ENCODE measurements at regions not wholly inside any gene's neighbourhood (a gene's known extent, or its start where the extent isn't known, plus 50 kb on each side); places are given as distances from the start of the nearest gene placed in this dataset.

GRCh38 chr18:25425024-25425423, 73.1 kb upstream of the ZNF521 start (continued):
- TF ChIP-seq ZFX (IDR thresholded peaks at IDR 0.05) (no peak), SIN3A (IDR thresholded peaks at IDR 0.05; ENCODE audit: low read depth) (no peak)
- TF ChIP-seq, protein P1, sequence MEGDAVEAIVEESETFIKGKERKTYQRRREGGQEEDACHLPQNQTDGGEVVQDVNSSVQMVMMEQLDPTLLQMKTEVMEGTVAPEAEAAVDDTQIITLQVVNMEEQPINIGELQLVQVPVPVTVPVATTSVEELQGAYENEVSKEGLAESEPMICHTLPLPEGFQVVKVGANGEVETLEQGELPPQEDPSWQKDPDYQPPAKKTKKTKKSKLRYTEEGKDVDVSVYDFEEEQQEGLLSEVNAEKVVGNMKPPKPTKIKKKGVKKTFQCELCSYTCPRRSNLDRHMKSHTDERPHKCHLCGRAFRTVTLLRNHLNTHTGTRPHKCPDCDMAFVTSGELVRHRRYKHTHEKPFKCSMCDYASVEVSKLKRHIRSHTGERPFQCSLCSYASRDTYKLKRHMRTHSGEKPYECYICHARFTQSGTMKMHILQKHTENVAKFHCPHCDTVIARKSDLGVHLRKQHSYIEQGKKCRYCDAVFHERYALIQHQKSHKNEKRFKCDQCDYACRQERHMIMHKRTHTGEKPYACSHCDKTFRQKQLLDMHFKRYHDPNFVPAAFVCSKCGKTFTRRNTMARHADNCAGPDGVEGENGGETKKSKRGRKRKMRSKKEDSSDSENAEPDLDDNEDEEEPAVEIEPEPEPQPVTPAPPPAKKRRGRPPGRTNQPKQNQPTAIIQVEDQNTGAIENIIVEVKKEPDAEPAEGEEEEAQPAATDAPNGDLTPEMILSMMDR (IDR thresholded peaks at IDR 0.05 in 2 of 3, conservative IDR thresholded peaks at IDR 0.05 in 1 of 3; ENCODE audit: borderline replicate concordance in 1 of 3, insufficient read depth in 1 of 3, low read depth in 2 of 3, low read length in 2 of 3) = no peak

GRCh38 chr18:25423760-25424159, 71.8 kb upstream of the ZNF521 start:
- RAD21 ChIA-PET (ENCODE audit: low non-redundant PET in 1 of 2, low total read pairs in 2 of 2, uncharacterized antibody in 2 of 2, unreplicated experiment in 2 of 2) = no interaction called here
- intact Hi-C loops (cut with micrococcal nuclease) = loop anchor here (10.0 kb wide), 1 partner anchor 191 kb away; no protein-coding TSS in a partner anchor
- no peak overlapping the region for H3K27ac ChIP-seq (ENCODE audit: low read depth, low read length)

More at GRCh38 chr18:25423760-25424159, 71.8 kb upstream of the ZNF521 start:
- H3K27me3 ChIP-seq (ENCODE audit: insufficient read depth, low read length) = no peaks in the 10 kb centered on the region
- no peak for ATAC-seq
- no peak for DNase-seq (ENCODE audit: low read depth, low spot score)
- no peak overlapping the region for H3K9ac ChIP-seq (ENCODE audit: low read length)
- H2AFZ ChIP-seq (ENCODE audit: low read depth, low read length, poor library complexity, severe bottlenecking) = no peak overlapping the region
- BruUV-seq (replicated peaks) = no TSS peak
- POLR2A ChIA-PET = no interaction called here
- H4K20me1 ChIP-seq (ENCODE audit: insufficient read depth) = no peaks in the 10 kb centered on the region
- H3K4me2 ChIP-seq (ENCODE audit: low read length) = no peak overlapping the region
- H3K36me3 ChIP-seq (ENCODE audit: control insufficient read depth in 1 of 2, insufficient read depth in 2 of 2, low read length in 2 of 2) = no peaks in the 10 kb centered on the region
- peaks cover 0 to 3% of the 10 kb centered on the region in 2 experiments; a peak in 1 of 4 replicates for H3K9me3 ChIP-seq (ENCODE audit: control insufficient read depth in 1 of 2, insufficient read depth in 1 of 2, low read depth in 1 of 2, low read length in 2 of 2)
- no peaks in the 10 kb centered on the region for H3K9me2 ChIP-seq (ENCODE audit: insufficient read depth)
- CTCF ChIA-PET = no interaction called here
- TF ChIP-seq, protein P2, sequence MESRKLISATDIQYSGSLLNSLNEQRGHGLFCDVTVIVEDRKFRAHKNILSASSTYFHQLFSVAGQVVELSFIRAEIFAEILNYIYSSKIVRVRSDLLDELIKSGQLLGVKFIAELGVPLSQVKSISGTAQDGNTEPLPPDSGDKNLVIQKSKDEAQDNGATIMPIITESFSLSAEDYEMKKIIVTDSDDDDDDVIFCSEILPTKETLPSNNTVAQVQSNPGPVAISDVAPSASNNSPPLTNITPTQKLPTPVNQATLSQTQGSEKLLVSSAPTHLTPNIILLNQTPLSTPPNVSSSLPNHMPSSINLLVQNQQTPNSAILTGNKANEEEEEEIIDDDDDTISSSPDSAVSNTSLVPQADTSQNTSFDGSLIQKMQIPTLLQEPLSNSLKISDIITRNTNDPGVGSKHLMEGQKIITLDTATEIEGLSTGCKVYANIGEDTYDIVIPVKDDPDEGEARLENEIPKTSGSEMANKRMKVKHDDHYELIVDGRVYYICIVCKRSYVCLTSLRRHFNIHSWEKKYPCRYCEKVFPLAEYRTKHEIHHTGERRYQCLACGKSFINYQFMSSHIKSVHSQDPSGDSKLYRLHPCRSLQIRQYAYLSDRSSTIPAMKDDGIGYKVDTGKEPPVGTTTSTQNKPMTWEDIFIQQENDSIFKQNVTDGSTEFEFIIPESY (IDR thresholded peaks at IDR 0.05; ENCODE audit: extremely low read depth, insufficient replicate concordance, low read length) = no peak
- TF ChIP-seq, protein P3, sequence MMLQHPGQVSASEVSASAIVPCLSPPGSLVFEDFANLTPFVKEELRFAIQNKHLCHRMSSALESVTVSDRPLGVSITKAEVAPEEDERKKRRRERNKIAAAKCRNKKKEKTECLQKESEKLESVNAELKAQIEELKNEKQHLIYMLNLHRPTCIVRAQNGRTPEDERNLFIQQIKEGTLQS (IDR thresholded peaks at IDR 0.05) = no peak
- TF ChIP-seq POLR2AphosphoS5 (IDR thresholded peaks at IDR 0.05; ENCODE audit: low read depth, low read length) (no peak), ZFX (IDR thresholded peaks at IDR 0.05) (no peak), SIN3A (IDR thresholded peaks at IDR 0.05; ENCODE audit: low read depth) (no peak), JUND (IDR thresholded peaks at IDR 0.05) (no peak), CBX3 (IDR thresholded peaks at IDR 0.05; ENCODE audit: low read depth) (no peak), ELF1 (IDR thresholded peaks at IDR 0.05; ENCODE audit: borderline replicate concordance, low read depth) (no peak), EZH2phosphoT487 (IDR thresholded peaks at IDR 0.05; ENCODE audit: borderline replicate concordance) (no peak), SP1 (IDR thresholded peaks at IDR 0.05; ENCODE audit: low read depth) (no peak), REST (IDR thresholded peaks at IDR 0.05; ENCODE audit: low read depth) (no peak), RAD21 (IDR thresholded peaks at IDR 0.05; ENCODE audit: low read depth) (no peak), SRF (IDR thresholded peaks at IDR 0.05; ENCODE audit: low read depth) (no peak)
- TF ChIP-seq, protein P1 (IDR thresholded peaks at IDR 0.05 in 2 of 3, conservative IDR thresholded peaks at IDR 0.05 in 1 of 3; ENCODE audit: borderline replicate concordance in 1 of 3, insufficient read depth in 1 of 3, low read depth in 2 of 3, low read length in 2 of 3) = no peak
- no peak overlapping the region for H3K4me3 ChIP-seq (replicated peaks in 1 of 2; ENCODE audit: low read depth in 1 of 2, low read length in 2 of 2)
- no peaks in the 10 kb centered on the region for H3K4me1 ChIP-seq (ENCODE audit: control insufficient read depth in 1 of 2, insufficient read depth in 2 of 2, low read length in 2 of 2)
- H3K79me2 ChIP-seq (ENCODE audit: insufficient read depth, low read length) = no peaks in the 10 kb centered on the region

Measured in HCT116 (cell line).